ENCODE measurements at regions not wholly inside any gene's neighbourhood (a gene's known extent, or its start where the extent isn't known, plus 50 kb on each side); places are given as distances from the start of the nearest gene placed in this dataset.

- TF ChIP-seq POLR2A (IDR thresholded peaks at IDR 0.05; ENCODE audit: low read depth, low read length): no peak
- FAIRE-seq: no peak
These were observed 169.5 kb upstream of the CNTN6 start for GRCh38 chr3:923161-923910.

DNA sequence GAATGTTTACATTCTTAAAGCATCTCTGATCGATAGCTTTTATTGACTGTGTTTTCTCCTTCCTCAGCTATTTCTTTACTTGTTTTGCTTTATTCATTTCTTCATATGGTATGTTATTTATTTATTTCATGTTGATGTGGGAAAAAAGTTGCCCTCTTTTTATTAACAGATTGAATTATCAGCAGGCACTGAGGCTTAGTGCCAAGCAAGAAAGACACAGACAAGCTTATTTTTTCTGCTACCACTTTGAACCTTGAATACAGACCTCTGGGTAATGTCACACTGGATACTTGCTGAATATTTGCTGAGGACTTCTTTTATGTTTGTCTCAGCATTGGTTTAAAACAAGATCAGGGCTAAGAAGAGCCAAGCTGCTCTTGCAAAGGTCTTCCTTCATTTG, 162.0 kb upstream of the CNTN6 start:
- FAIRE-seq (no peak), DNase-seq (ENCODE audit: insufficient read length, low spot score) (no peak)
- TF ChIP-seq POLR2A (IDR thresholded peaks at IDR 0.05; ENCODE audit: low read depth, low read length): no peak

More at GRCh38 chr3:923161-923910, 169.5 kb upstream of the CNTN6 start:
- no peak for DNase-seq (ENCODE audit: insufficient read length, low spot score)

- FAIRE-seq: no peak
- TF ChIP-seq POLR2A (IDR thresholded peaks at IDR 0.05; ENCODE audit: low read depth, low read length): no peak
- no peak for DNase-seq (ENCODE audit: insufficient read length, low spot score)
These were observed 159.5 kb upstream of the CNTN6 start for GRCh38 chr3:933326-933725.

- no peak for FAIRE-seq
- no peak for DNase-seq (ENCODE audit: insufficient read length, low spot score)
- TF ChIP-seq POLR2A (IDR thresholded peaks at IDR 0.05; ENCODE audit: low read depth, low read length): no peak
These were observed 148.0 kb upstream of the CNTN6 start for GRCh38 chr3:944786-945185.

DNA sequence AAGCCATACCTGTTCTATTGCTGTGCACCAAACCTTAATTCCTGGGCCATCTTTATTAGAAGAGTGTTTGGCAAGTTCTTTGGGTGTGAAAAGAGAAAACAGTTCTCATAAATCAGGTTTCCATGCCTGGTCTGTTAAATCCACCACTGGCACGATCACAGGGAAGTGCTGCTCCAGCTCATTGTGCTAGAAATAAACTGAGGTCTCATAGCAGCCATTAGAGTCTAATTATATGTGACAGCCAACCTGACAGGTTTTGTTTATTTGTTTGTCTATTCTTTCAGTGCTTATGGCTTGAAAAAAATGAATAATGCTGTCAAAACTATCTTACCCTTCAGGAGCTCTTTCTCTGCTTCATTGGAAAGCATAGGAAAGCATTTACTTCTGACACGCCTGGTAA, 147.1 kb upstream of the CNTN6 start:
- DNase-seq (ENCODE audit: insufficient read length, low spot score) (no peak), FAIRE-seq (no peak)

DNA sequence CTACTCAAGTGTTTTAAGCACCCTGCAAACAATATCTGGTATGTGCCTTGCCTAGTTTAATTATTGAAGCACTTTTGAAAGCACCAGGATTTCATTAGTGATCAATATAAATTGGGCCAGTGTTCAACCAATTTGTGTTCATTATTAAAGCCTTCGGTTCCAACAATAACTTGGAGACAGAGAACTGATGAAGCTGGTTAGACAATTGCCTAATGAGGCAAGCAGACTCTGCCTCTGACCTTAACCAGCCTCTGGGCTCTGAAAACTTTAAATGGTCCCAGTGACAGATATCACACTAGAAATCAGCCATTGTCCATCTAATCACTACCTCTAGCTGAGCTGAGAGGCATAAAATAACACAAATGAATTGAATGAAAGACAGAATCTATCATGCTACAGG, 139.9 kb upstream of the CNTN6 start:
- TF ChIP-seq POLR2A (IDR thresholded peaks at IDR 0.05; ENCODE audit: low read depth, low read length): no peak
- no peak for DNase-seq (ENCODE audit: insufficient read length, low spot score)
- FAIRE-seq: no peak

More for the DNA sequence above, 147.1 kb upstream of the CNTN6 start:
- TF ChIP-seq POLR2A (IDR thresholded peaks at IDR 0.05; ENCODE audit: low read depth, low read length): no peak

DNA sequence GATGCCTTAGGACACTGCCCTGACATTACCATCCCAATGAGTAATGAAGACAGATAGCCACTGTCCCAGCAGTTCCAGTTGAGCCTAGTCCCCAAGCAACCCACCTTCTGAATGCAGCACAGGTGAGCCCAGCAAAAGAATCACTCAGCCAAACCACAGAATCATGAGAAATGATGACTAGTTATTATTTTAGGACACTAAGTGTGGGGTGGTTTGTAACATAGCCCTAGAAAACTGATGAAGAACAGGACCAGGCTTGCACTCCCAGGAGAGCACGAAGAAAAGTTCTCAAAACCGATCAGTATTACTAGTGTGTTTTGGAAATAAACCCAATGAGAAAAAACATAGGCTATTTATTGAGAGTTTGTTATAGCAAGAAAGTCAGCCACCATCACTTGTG, 129.6 kb upstream of the CNTN6 start:
- FAIRE-seq (no peak), DNase-seq (ENCODE audit: insufficient read length, low spot score) (no peak)
- no peak for TF ChIP-seq POLR2A (IDR thresholded peaks at IDR 0.05; ENCODE audit: low read depth, low read length)

DNA sequence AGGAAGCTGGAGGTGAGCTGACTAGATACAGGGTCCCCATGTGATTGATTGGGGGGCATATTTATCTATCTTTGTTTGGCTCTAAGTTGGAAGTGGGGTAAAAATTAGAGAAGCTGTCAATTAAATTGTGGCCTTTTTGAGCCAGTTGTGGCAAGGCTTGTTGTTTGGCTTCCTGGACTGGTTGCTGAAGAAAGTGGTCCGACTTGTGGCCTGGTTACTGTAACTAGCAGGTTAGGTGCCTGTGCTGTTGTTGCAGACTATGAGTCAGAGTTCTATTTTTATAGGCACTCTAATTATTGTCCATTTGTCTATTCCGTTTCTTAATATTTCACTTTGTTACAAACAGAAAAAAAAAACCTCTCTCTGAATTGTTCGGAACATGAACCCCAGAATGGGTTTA, 129.1 kb upstream of the CNTN6 start:
- no peak for FAIRE-seq
- no peak for TF ChIP-seq POLR2A (IDR thresholded peaks at IDR 0.05; ENCODE audit: low read depth, low read length)
- no peak for DNase-seq (ENCODE audit: insufficient read length, low spot score)

DNA sequence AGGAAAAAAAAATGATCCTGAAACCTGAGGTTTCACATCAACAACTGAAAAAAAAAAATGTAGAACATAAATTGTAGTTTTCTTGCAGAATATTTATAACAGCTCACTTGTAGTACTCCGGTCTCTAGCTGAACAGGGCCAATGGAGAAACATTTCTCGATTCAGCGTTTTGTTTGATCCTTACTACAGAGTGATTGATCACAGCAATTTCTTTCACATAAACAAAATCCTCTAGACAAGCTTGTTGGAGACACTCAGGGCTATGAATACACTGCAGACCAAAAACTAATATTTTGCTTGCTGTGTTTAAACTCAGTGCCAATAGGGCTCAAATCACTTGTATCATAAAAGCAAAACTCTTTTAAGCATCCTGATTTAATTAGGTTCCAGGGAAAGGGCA, 127.0 kb upstream of the CNTN6 start:
- no peak for TF ChIP-seq POLR2A (IDR thresholded peaks at IDR 0.05; ENCODE audit: low read depth, low read length)
- DNase-seq (ENCODE audit: insufficient read length, low spot score): no peak
- no peak for FAIRE-seq

GRCh38 chr3:966341-966740, 126.5 kb upstream of the CNTN6 start:
- no peak for TF ChIP-seq POLR2A (IDR thresholded peaks at IDR 0.05; ENCODE audit: low read depth, low read length)
- FAIRE-seq: no peak
- DNase-seq (ENCODE audit: insufficient read length, low spot score): no peak

GRCh38 chr3:973340-973739, 119.5 kb upstream of the CNTN6 start:
- no peak for FAIRE-seq
- no peak for TF ChIP-seq POLR2A (IDR thresholded peaks at IDR 0.05; ENCODE audit: low read depth, low read length)

GRCh38 chr3:976006-976405, 116.8 kb upstream of the CNTN6 start:
- FAIRE-seq (no peak), DNase-seq (ENCODE audit: insufficient read length, low spot score) (no peak)
- no peak for TF ChIP-seq POLR2A (IDR thresholded peaks at IDR 0.05; ENCODE audit: low read depth, low read length)

More at GRCh38 chr3:973340-973739, 119.5 kb upstream of the CNTN6 start:
- no peak for DNase-seq (ENCODE audit: insufficient read length, low spot score)

DNA sequence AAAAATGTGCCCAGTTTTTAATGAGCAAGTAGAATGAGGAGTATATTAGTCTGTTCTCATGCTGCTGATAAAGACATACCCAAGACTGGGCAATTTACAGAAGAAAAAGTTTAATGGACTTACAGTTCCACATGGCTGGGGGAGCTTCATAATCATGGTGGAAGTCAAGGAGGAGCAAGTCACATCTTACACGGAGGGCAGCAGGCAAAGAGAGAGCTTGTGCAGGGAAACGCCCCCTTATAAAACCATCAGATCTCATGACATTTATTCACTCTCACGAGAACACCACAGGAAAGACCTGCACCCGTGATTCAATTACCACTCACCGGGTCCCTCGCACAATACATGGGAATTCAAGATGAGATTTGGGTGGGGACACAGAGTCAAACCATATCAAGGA, 111.7 kb upstream of the CNTN6 start:
- TF ChIP-seq POLR2A (IDR thresholded peaks at IDR 0.05; ENCODE audit: low read depth, low read length): no peak
- no peak for DNase-seq (ENCODE audit: insufficient read length, low spot score)
- no peak for FAIRE-seq

GRCh38 chr3:988785-989184, 104.0 kb upstream of the CNTN6 start:
- no peak for TF ChIP-seq POLR2A (IDR thresholded peaks at IDR 0.05; ENCODE audit: low read depth, low read length)
- DNase-seq (ENCODE audit: insufficient read length, low spot score): no peak
- no peak for FAIRE-seq

DNA sequence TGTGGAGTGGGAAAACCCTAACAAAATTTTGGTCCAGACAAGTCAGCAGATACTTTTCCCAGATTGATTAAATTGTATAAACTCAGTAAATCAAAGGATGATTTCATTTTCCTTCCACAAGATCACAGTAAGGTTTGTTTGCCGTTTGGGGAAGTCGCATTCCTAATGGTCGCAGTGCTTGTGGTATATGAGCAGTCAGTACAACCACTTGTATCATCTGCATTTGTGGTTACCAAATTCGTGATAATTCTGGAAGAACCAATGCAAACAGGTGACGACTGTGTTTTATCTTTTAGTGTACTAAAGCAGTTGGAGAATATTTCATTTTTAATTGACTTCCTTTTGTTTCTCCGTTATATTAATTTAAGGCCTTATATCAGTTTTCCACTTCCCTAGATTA, 100.0 kb upstream of the CNTN6 start:
- DNase-seq (ENCODE audit: insufficient read length, low spot score): no peak
- no peak for TF ChIP-seq POLR2A (IDR thresholded peaks at IDR 0.05; ENCODE audit: low read depth, low read length)
- no peak for FAIRE-seq

All from H54 (cell line).